ENCODE measurements at regions not wholly inside any gene's neighbourhood (a gene's known extent, or its start where the extent isn't known, plus 50 kb on each side); places are given as distances from the start of the nearest gene placed in this dataset.

- TF ChIP-seq, protein P1, sequence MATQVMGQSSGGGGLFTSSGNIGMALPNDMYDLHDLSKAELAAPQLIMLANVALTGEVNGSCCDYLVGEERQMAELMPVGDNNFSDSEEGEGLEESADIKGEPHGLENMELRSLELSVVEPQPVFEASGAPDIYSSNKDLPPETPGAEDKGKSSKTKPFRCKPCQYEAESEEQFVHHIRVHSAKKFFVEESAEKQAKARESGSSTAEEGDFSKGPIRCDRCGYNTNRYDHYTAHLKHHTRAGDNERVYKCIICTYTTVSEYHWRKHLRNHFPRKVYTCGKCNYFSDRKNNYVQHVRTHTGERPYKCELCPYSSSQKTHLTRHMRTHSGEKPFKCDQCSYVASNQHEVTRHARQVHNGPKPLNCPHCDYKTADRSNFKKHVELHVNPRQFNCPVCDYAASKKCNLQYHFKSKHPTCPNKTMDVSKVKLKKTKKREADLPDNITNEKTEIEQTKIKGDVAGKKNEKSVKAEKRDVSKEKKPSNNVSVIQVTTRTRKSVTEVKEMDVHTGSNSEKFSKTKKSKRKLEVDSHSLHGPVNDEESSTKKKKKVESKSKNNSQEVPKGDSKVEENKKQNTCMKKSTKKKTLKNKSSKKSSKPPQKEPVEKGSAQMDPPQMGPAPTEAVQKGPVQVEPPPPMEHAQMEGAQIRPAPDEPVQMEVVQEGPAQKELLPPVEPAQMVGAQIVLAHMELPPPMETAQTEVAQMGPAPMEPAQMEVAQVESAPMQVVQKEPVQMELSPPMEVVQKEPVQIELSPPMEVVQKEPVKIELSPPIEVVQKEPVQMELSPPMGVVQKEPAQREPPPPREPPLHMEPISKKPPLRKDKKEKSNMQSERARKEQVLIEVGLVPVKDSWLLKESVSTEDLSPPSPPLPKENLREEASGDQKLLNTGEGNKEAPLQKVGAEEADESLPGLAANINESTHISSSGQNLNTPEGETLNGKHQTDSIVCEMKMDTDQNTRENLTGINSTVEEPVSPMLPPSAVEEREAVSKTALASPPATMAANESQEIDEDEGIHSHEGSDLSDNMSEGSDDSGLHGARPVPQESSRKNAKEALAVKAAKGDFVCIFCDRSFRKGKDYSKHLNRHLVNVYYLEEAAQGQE (IDR thresholded peaks at IDR 0.05; ENCODE audit: low read depth), result no peak
- no peak for TF ChIP-seq POLR2A (IDR thresholded peaks at IDR 0.05; ENCODE audit: borderline replicate concordance, extremely low read depth, insufficient read depth, insufficient read length)
- TF ChIP-seq POLR2AphosphoS5 (IDR thresholded peaks at IDR 0.05; ENCODE audit: low read depth, low read length), result no peak
- TF ChIP-seq EZH2 (IDR thresholded peaks at IDR 0.05), result no peak
- TF ChIP-seq EGR1 (IDR thresholded peaks at IDR 0.05; ENCODE audit: low read depth), result no peak
- TF ChIP-seq, protein P2, sequence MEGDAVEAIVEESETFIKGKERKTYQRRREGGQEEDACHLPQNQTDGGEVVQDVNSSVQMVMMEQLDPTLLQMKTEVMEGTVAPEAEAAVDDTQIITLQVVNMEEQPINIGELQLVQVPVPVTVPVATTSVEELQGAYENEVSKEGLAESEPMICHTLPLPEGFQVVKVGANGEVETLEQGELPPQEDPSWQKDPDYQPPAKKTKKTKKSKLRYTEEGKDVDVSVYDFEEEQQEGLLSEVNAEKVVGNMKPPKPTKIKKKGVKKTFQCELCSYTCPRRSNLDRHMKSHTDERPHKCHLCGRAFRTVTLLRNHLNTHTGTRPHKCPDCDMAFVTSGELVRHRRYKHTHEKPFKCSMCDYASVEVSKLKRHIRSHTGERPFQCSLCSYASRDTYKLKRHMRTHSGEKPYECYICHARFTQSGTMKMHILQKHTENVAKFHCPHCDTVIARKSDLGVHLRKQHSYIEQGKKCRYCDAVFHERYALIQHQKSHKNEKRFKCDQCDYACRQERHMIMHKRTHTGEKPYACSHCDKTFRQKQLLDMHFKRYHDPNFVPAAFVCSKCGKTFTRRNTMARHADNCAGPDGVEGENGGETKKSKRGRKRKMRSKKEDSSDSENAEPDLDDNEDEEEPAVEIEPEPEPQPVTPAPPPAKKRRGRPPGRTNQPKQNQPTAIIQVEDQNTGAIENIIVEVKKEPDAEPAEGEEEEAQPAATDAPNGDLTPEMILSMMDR (IDR thresholded peaks at IDR 0.05 in 2 of 3, conservative IDR thresholded peaks at IDR 0.05 in 1 of 3; ENCODE audit: borderline replicate concordance in 1 of 3, insufficient read depth in 1 of 3, low read depth in 2 of 3, low read length in 2 of 3), result no peak
- no peak for TF ChIP-seq MAX (IDR thresholded peaks at IDR 0.05)
- TF ChIP-seq EZH2phosphoT487 (IDR thresholded peaks at IDR 0.05; ENCODE audit: borderline replicate concordance), result no peak
- no peak for TF ChIP-seq SP1 (IDR thresholded peaks at IDR 0.05; ENCODE audit: low read depth)
- TF ChIP-seq CBX3 (IDR thresholded peaks at IDR 0.05; ENCODE audit: low read depth), result no peak
- no peak for TF ChIP-seq ZBTB33 (IDR thresholded peaks at IDR 0.05; ENCODE audit: extremely low read depth, insufficient replicate concordance, low read length)
- TF ChIP-seq ZNF274 (IDR thresholded peaks at IDR 0.05; ENCODE audit: low read depth, low read length), result no peak
- no peak for TF ChIP-seq SRF (IDR thresholded peaks at IDR 0.05; ENCODE audit: low read depth)
Measured at GRCh38 chr16:74140557-74140956, 156.1 kb upstream of the PSMD7 start.
